KMS-11 (cell line): ENCODE measurements at regions not wholly inside any gene's neighbourhood (a gene's known extent, or its start where the extent isn't known, plus 50 kb on each side); places are given as distances from the start of the nearest gene placed in this dataset.

Experiments used
- H2AFZ ChIP-seq: fragments of 200-600 bp; sonication (generic); 2 replicates; pipeline ENCODE4 v1.6.1; 2016; ENCODE audit warnings: antibody characterized with exemption, mixed run types, low read depth
- H3K27ac ChIP-seq: fragments of 200-600 bp; sonication (generic); 2 replicates; pipeline ENCODE4 v1.6.1; 2016; ENCODE audit warnings: mild to moderate bottlenecking, mixed run types
- H3K27me3 ChIP-seq: fragments of 200-600 bp; sonication (generic); 2 replicates; pipeline ENCODE4 v1.6.1; 2017; ENCODE audit warnings: mild to moderate bottlenecking, low read depth, mixed run types, moderate library complexity; ENCODE audit not compliant: insufficient read depth
- H3K36me3 ChIP-seq: fragments of 200-600 bp; sonication (generic); 2 replicates; pipeline ENCODE4 v1.6.1; 2017; ENCODE audit warnings: mild to moderate bottlenecking, mixed run types; ENCODE audit not compliant: insufficient read depth
- H3K4me1 ChIP-seq: fragments of 200-600 bp; sonication (generic); 2 replicates; pipeline ENCODE4 v1.6.1; 2016; ENCODE audit warnings: mild to moderate bottlenecking, low read depth, mixed run types; ENCODE audit not compliant: poor library complexity, severe bottlenecking
- H3K4me2 ChIP-seq: fragments of 200-600 bp; sonication (generic); 2 replicates; pipeline ENCODE4 v1.7.0; 2016; ENCODE audit warnings: mild to moderate bottlenecking, mixed run types
- H3K4me3 ChIP-seq: fragments of 200-600 bp; sonication (generic); IDR thresholded peaks from 2 replicates; pipeline ENCODE4 v1.6.1; 2017; ENCODE audit warnings: low read depth, low read length, mixed read lengths; ENCODE audit not compliant: insufficient read depth
- H3K79me2 ChIP-seq: fragments of 200-600 bp; sonication (generic); 2 replicates; pipeline ENCODE4 v1.6.1; 2016; ENCODE audit warnings: low read depth, mixed run types; ENCODE audit not compliant: insufficient read depth
- H3K9ac ChIP-seq: fragments of 200-600 bp; sonication (generic); 2 replicates; pipeline ENCODE4 v1.6.1; 2016; ENCODE audit warnings: mild to moderate bottlenecking, mixed run types
- H4K20me1 ChIP-seq: fragments of 200-600 bp; sonication (generic); 2 replicates; pipeline ENCODE4 v1.6.1; 2016; ENCODE audit warnings: mild to moderate bottlenecking, mixed run types; ENCODE audit not compliant: insufficient read depth
- CTCF ChIP-seq: fragments of 200-600 bp; sonication (generic); conservative IDR thresholded peaks from 2 replicates; pipeline ENCODE4 v1.6.1; 2017; ENCODE audit warnings: low read depth, mild to moderate bottlenecking, antibody characterized with exemption, low read length, moderate library complexity, mixed read lengths

DNA sequence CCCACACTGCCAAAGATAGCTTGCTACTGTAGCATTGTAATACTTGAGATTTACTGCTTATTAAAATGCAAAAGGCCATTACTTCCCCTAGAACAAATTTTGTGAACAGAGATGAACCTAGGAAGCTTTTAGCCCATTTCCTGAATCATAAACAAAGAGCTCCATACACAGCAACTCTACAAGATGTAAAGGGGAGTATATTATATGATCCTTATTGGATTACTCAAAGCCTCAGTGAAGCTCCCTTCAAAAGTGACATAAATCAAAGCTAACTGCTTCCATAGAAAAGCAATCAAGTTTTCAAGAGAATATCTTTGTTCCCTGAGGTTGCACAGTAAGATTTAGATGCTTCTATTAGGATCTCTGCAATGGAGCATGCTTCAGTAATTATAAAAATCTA is 629.8 kb downstream of the EFNA5 start:
- Histone ChIP-seq H3K4me2 (no peak overlapping the region), H3K36me3 (no peaks in the 10 kb centered on the region), H3K27me3 (no peaks in the 10 kb centered on the region), H3K4me3 (no peak overlapping the region), H3K4me1 (no peaks in the 10 kb centered on the region), H2AFZ (no peak overlapping the region), H4K20me1 (no peaks in the 10 kb centered on the region), H3K79me2 (no peaks in the 10 kb centered on the region), H3K9ac (no peak overlapping the region), H3K27ac (no peak overlapping the region)
- TF ChIP-seq CTCF: no peak

- Histone ChIP-seq H3K4me3 (no peak overlapping the region), H3K4me1 (no peaks in the 10 kb centered on the region), H3K27ac (no peak overlapping the region), H3K27me3 (no peaks in the 10 kb centered on the region), H3K4me2 (no peak overlapping the region), H3K9ac (no peak overlapping the region), H4K20me1 (no peaks in the 10 kb centered on the region), H3K79me2 (no peaks in the 10 kb centered on the region), H3K36me3 (no peaks in the 10 kb centered on the region), H2AFZ (no peak overlapping the region)
- TF ChIP-seq CTCF: no peak
Observed at GRCh38 chr5:107032629-107033028, 638.1 kb downstream of the EFNA5 start.

DNA sequence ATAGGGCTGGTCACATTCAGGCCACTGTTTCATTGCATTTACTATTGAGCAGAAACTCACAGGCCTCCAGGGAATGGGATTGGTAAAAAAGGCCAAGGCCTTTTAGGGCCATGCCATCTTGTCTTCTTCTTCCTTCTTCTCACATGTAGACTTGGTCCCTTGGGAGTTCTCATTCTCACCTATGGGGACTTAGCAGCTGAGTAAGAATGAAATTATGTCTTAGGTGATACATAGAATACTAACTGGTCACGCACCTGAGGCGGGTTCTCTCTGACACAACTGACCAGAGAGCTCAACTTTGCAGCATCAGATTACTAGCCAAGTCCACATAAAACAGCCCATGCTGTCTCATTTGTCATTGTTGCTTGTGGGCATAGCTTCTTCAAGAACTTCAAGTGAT is 641.8 kb downstream of the EFNA5 start:
- no peaks in the 10 kb centered on the region for H3K4me1 ChIP-seq
- no peak for TF ChIP-seq CTCF
- H3K4me3 ChIP-seq: no peak overlapping the region
- no peaks in the 10 kb centered on the region for H3K36me3 ChIP-seq
- no peak overlapping the region for H3K9ac ChIP-seq
- H3K27ac ChIP-seq: no peak overlapping the region
- H3K27me3 ChIP-seq: no peaks in the 10 kb centered on the region
- no peak overlapping the region for H2AFZ ChIP-seq
- H3K4me2 ChIP-seq: no peak overlapping the region
- H4K20me1 ChIP-seq: no peaks in the 10 kb centered on the region
- H3K79me2 ChIP-seq: no peaks in the 10 kb centered on the region

- H3K27me3 ChIP-seq: no peaks in the 10 kb centered on the region
- TF ChIP-seq CTCF: no peak
Observed at GRCh38 chr5:107025712-107026497, 644.8 kb downstream of the EFNA5 start.

More at GRCh38 chr5:107025712-107026497, 644.8 kb downstream of the EFNA5 start:
- Histone ChIP-seq H3K4me2 (no peak overlapping the region), H3K36me3 (no peaks in the 10 kb centered on the region), H3K79me2 (no peaks in the 10 kb centered on the region), H3K4me3 (no peak overlapping the region), H3K27ac (no peak overlapping the region), H2AFZ (no peak overlapping the region), H3K4me1 (no peaks in the 10 kb centered on the region), H3K9ac (no peak overlapping the region), H4K20me1 (no peaks in the 10 kb centered on the region)
